ENCODE measurements at regions not wholly inside any gene's neighbourhood (a gene's known extent, or its start where the extent isn't known, plus 50 kb on each side); places are given as distances from the start of the nearest gene placed in this dataset.

DNA sequence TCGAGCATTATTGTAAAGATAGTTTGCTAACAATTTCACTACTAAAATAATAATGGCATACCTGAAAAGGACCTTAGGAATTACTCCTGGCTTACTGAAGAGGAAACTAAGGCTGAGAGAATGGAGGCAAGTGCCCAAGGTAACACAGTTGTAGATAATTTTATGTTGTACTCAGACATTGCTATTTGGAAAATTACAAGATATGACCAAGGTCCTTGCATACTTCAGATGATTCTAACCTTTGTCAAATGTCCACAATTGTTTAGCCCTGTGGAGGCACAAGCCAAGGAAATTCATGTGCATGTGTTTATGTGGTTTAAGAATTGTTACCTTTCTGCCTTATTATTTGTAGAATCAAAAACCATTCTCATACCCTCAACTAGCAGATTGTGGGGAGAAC, 105.7 kb downstream of the TUSC7 start:
- H3K4me1 ChIP-seq (ENCODE audit: control insufficient read depth in 1 of 2, insufficient read depth in 2 of 2, low read depth in 1 of 2, low read length in 1 of 2), result peaks cover 11 to 30% of the 10 kb centered on the region in 2 experiments; a peak in 3 of 4 replicates
- H4K20me1 ChIP-seq (ENCODE audit: insufficient read depth), result no peaks in the 10 kb centered on the region
- H3F3A ChIP-seq (replicated peaks; ENCODE audit: insufficient read depth), result no peaks in the 10 kb centered on the region
- H3K36me3 ChIP-seq (replicated peaks in 1 of 2; ENCODE audit: control insufficient read depth in 1 of 2, insufficient read depth in 2 of 2, low read length in 1 of 2), result no peaks in the 10 kb centered on the region
- TF ChIP-seq, protein P1, sequence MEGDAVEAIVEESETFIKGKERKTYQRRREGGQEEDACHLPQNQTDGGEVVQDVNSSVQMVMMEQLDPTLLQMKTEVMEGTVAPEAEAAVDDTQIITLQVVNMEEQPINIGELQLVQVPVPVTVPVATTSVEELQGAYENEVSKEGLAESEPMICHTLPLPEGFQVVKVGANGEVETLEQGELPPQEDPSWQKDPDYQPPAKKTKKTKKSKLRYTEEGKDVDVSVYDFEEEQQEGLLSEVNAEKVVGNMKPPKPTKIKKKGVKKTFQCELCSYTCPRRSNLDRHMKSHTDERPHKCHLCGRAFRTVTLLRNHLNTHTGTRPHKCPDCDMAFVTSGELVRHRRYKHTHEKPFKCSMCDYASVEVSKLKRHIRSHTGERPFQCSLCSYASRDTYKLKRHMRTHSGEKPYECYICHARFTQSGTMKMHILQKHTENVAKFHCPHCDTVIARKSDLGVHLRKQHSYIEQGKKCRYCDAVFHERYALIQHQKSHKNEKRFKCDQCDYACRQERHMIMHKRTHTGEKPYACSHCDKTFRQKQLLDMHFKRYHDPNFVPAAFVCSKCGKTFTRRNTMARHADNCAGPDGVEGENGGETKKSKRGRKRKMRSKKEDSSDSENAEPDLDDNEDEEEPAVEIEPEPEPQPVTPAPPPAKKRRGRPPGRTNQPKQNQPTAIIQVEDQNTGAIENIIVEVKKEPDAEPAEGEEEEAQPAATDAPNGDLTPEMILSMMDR (IDR thresholded peaks at IDR 0.05), result no peak
- no peak for TF ChIP-seq GATA2 (CRISPR knock-in tag; IDR thresholded peaks at IDR 0.05)
- no peak for TF ChIP-seq PBX3 (IDR thresholded peaks at IDR 0.05)
- TF ChIP-seq ELF1 (IDR thresholded peaks at IDR 0.05), result no peak
- TF ChIP-seq NFIC (IDR thresholded peaks at IDR 0.05; ENCODE audit: borderline replicate concordance), result no peak
- TF ChIP-seq TCF12 (IDR thresholded peaks at IDR 0.05), result no peak
- peak overlapping the region; percentile 35; the same call in 1 of the 2 replicates for H3K4me2 ChIP-seq
- H2AFZ ChIP-seq (ENCODE audit: low read depth), result no peak overlapping the region; the same call in 1 of the 2 replicates
- no peak overlapping the region for H3K4me3 ChIP-seq (ENCODE audit: low read depth in 2 of 2, low read length in 1 of 2)
- no peak for DNase-seq
- no peaks in the 10 kb centered on the region for H3K79me2 ChIP-seq (ENCODE audit: insufficient read depth)
- H3K9me3 ChIP-seq, result no peaks in the 10 kb centered on the region
- no peaks in the 10 kb centered on the region for H3K9me2 ChIP-seq
- H3K9ac ChIP-seq, result no peak overlapping the region
- H3K27ac ChIP-seq (ENCODE audit: low read depth in 2 of 2, low read length in 1 of 2), result peak overlapping the region; percentile 61 to 97; a peak in 3 of 4 replicates
- ChIA-PET CTCF (interaction anchor here (1.1 to 2.3 kb wide), 3 partner anchors 44 to 48 kb away, joined by 6 to 11 read pairs (median 6); no protein-coding TSS in a partner anchor), POLR2A (no interaction called here)
- no peaks in the 10 kb centered on the region for H3K27me3 ChIP-seq (ENCODE audit: insufficient read depth)
- WGBS (ENCODE audit: low lambda C conversion rate), result 96% methylated on average over 1 of the region's 1 CpG

DNA sequence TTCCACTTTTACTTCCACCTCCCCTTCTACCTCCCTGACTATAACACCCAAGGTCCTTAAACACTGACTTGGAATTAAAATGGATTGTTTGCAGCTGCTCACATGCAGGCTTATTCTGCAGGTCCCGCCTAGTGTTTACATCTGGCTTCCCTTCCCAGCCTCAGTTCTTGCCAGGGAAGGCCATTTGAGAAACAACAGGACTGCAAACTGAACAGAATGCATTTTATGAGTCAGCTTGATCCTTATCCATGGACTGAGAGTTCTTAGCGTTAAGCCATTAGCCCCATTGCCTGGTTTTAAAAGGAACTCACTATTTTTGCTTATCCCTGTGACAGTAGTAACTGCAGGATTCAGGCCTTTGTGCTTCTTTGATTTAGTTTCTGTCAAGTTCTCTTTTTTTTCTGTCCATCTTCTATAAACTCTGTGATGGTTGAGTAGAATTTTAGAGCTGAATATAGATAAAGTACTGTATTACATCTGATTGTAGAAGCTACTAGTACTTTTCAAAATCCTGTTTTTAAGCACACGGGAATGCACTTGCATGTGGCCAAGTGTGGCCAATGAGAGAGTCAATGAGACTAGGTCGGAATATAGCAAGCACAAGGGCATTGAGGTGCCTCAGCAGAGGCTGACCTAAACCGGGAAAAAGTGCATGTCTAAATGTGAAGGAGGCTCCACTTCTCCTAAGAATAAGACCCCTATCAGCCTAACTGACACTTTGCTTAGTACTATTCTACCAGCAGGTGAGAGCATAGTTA, 106.4 kb downstream of the TUSC7 start:
- WGBS (ENCODE audit: low lambda C conversion rate), result 27% methylated on average over 5 of the region's 5 CpGs
- TF ChIP-seq FOXJ3 (CRISPR knock-in tag; IDR thresholded peaks at IDR 0.05) (peak; percentile 92), CHD2 (IDR thresholded peaks at IDR 0.05; ENCODE audit: low read length, partially characterized antibody) (peak; percentile 91), RAD21 (IDR thresholded peaks at IDR 0.05; ENCODE audit: low read length) (peak; percentile 30; the same call in 1 of the 2 replicates), JUND (IDR thresholded peaks at IDR 0.05) (peak; percentile 90), MAX (IDR thresholded peaks at IDR 0.05; ENCODE audit: low read depth) (peak; percentile 34), EP300 (IDR thresholded peaks at IDR 0.05; ENCODE audit: borderline replicate concordance in 1 of 2, low read depth in 1 of 2, low read length in 1 of 2) (peak; percentile 87 to 89), FOXM1 (IDR thresholded peaks at IDR 0.05; ENCODE audit: low read depth) (peak; percentile 85), YY1 (IDR thresholded peaks at IDR 0.05; ENCODE audit: low read depth) (no peak), POLR2AphosphoS5 (IDR thresholded peaks at IDR 0.05; ENCODE audit: low read depth, low read length) (peak; percentile 83), USF2 (IDR thresholded peaks at IDR 0.05; ENCODE audit: borderline replicate concordance, low read depth, low read length) (no peak), SIN3A (IDR thresholded peaks at IDR 0.05; ENCODE audit: borderline replicate concordance, low read depth, low read length) (peak; percentile 50; the same call in 1 of the 2 replicates), NFIC (IDR thresholded peaks at IDR 0.05; ENCODE audit: borderline replicate concordance) (peak; percentile 82), SMC3 (IDR thresholded peaks at IDR 0.05; ENCODE audit: low read depth, low read length) (no peak)
- TF ChIP-seq, protein P2, sequence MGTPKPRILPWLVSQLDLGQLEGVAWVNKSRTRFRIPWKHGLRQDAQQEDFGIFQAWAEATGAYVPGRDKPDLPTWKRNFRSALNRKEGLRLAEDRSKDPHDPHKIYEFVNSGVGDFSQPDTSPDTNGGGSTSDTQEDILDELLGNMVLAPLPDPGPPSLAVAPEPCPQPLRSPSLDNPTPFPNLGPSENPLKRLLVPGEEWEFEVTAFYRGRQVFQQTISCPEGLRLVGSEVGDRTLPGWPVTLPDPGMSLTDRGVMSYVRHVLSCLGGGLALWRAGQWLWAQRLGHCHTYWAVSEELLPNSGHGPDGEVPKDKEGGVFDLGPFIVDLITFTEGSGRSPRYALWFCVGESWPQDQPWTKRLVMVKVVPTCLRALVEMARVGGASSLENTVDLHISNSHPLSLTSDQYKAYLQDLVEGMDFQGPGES (IDR thresholded peaks at IDR 0.05; ENCODE audit: low read depth, low read length), result no peak
- TF ChIP-seq, protein P1 (IDR thresholded peaks at IDR 0.05), result no peak

More for the DNA sequence above, 106.4 kb downstream of the TUSC7 start:
- H3K9ac ChIP-seq, result no peak overlapping the region
- no peak overlapping the region for H3K4me3 ChIP-seq (ENCODE audit: low read depth in 2 of 2, low read length in 1 of 2)
- peak; percentile 49 for DNase-seq
- ChIA-PET CTCF (interaction anchor here (1.1 to 1.6 kb wide), 3 partner anchors 28 to 48 kb away, joined by 3 to 6 read pairs (median 6); no protein-coding TSS in a partner anchor), POLR2A (no interaction called here)
- H3K4me1 ChIP-seq (ENCODE audit: control insufficient read depth in 1 of 2, insufficient read depth in 2 of 2, low read depth in 1 of 2, low read length in 1 of 2), result peaks cover 11 to 30% of the 10 kb centered on the region in 2 experiments; a peak in 3 of 4 replicates
- peak overlapping the region; percentile 61 to 97; a peak in 3 of 4 replicates for H3K27ac ChIP-seq (ENCODE audit: low read depth in 2 of 2, low read length in 1 of 2)
- no peaks in the 10 kb centered on the region for H3K36me3 ChIP-seq (replicated peaks in 1 of 2; ENCODE audit: control insufficient read depth in 1 of 2, insufficient read depth in 2 of 2, low read length in 1 of 2)
- H3K79me2 ChIP-seq (ENCODE audit: insufficient read depth), result no peaks in the 10 kb centered on the region
- peak overlapping the region; percentile 35; the same call in 1 of the 2 replicates for H3K4me2 ChIP-seq
- no peaks in the 10 kb centered on the region for H4K20me1 ChIP-seq (ENCODE audit: insufficient read depth)
- no peaks in the 10 kb centered on the region for H3K9me3 ChIP-seq
- H3K27me3 ChIP-seq (ENCODE audit: insufficient read depth), result no peaks in the 10 kb centered on the region
- H3F3A ChIP-seq (replicated peaks; ENCODE audit: insufficient read depth), result no peaks in the 10 kb centered on the region
- H2AFZ ChIP-seq (ENCODE audit: low read depth), result peak overlapping the region; percentile 12; the same call in 1 of the 2 replicates
- H3K9me2 ChIP-seq, result no peaks in the 10 kb centered on the region
